ENCODE measurements at regions not wholly inside any gene's neighbourhood (a gene's known extent, or its start where the extent isn't known, plus 50 kb on each side); places are given as distances from the start of the nearest gene placed in this dataset.

DNA sequence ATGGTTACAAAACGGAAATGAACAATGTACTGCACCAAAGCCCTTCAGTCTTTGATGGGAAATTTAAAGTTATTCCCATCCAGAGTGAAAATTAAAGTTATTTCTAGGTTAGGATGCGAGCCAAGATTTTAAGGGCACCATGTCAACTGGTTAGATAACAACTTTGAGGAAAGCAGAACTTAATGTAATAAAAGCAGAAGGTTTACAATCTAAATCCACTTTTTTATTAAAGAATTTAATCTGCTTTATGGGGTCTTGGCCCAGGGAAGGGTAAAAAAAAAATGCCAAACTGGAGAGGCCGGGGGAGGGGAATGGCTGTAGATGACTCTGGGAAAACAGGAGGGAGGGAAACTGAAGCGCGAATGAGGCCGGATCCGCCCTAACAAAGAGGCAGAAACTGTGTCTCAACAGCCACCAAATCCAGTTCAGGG is 108.2 kb upstream of the ATF7IP start:
- 13% methylated on average over 7 of the region's 7 CpGs for WGBS
- TF ChIP-seq, protein P1, sequence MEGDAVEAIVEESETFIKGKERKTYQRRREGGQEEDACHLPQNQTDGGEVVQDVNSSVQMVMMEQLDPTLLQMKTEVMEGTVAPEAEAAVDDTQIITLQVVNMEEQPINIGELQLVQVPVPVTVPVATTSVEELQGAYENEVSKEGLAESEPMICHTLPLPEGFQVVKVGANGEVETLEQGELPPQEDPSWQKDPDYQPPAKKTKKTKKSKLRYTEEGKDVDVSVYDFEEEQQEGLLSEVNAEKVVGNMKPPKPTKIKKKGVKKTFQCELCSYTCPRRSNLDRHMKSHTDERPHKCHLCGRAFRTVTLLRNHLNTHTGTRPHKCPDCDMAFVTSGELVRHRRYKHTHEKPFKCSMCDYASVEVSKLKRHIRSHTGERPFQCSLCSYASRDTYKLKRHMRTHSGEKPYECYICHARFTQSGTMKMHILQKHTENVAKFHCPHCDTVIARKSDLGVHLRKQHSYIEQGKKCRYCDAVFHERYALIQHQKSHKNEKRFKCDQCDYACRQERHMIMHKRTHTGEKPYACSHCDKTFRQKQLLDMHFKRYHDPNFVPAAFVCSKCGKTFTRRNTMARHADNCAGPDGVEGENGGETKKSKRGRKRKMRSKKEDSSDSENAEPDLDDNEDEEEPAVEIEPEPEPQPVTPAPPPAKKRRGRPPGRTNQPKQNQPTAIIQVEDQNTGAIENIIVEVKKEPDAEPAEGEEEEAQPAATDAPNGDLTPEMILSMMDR (IDR thresholded peaks at IDR 0.05), result no peak
- TF ChIP-seq POLR2A (IDR thresholded peaks at IDR 0.05; ENCODE audit: low read depth) (no peak), EP300 (IDR thresholded peaks at IDR 0.05) (no peak), POLR2AphosphoS5 (IDR thresholded peaks at IDR 0.05) (no peak)
- H3K9me3 ChIP-seq, result peaks cover 0 to 5% (median 0%) of the 10 kb centered on the region in 4 donors
- H3K4me3 ChIP-seq, result peak overlapping the region; percentile 3 to 32 (median 23)
- no peaks in the 10 kb centered on the region for H3K36me3 ChIP-seq
- H3K27me3 ChIP-seq, result no peaks in the 10 kb centered on the region
- DNase-seq (ENCODE audit: extremely low spot score), result no peak
- intact Hi-C loops (cut with DNase I), result loop anchor here (5.0 kb wide), 2 partner anchors 110 to 160 kb away; partner anchors contain the start of gene ATF7IP
- peaks cover 42 to 62% (median 54%) of the 10 kb centered on the region in 4 donors for H3K4me1 ChIP-seq
- peak overlapping the region; percentile 82 to 87 (median 86) for H3K27ac ChIP-seq (replicated peaks in 1 of 4)

DNA sequence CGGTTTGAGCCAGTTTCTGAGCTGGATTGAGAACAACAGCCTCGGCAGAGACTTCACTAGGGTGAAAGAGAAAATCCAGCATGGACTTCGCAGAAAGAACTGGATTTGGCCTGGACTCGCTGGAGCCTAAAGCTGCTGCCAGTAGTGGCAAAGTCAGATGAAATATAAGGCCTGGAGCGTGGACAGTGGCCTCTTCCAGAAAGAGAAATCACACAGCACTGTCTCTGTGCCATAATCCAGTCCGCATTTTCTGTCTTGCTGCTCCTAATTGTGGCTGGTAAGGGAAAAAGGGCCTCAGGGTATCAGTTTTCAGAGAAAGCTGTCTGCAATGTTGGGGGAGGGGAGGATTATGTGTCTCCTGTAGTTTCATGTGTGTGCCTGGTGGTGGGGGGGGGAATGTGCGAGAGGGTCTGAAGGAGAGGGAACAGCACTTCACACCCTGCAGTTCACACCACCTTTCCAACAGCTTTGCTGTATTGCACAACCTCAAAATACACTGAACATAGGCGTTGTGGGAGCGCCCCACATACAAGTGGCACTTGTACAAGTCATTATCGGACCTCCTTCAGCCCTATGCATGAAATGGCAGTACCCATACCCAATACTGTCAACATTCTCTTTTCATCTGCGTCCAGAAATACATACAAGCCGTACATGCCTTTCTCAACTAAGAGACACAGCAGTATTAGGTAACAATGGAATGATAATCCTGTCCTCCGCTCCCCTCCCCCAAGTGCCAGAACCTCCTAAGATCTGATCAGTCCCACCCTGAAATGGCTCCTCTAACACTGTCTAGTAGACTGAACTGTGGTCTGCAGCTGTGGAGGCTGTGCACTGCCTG is 107.5 kb upstream of the ATF7IP start:
- peak overlapping the region; percentile 3 to 32 (median 23) for H3K4me3 ChIP-seq
- WGBS, result 30% methylated on average over 13 of the region's 13 CpGs
- H3K4me1 ChIP-seq, result peaks cover 42 to 62% (median 54%) of the 10 kb centered on the region in 4 donors

DNA sequence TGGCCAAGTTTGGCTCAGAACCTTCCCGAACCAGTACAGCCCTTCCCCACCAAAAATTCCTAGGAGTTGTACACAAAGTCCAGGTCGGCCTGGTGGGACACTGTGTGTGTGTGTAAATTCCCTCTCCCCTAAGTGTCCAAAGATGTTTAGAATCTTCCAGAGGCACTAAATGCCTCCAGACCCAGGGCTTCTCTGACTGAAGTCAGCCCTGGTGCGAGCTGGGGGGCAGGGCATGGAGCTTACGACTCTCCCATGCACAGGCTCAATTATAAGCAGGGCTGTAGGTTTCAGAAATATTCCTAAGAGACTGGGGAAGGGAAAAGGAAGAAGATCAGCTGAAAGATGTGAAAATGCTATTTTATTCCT is 106.9 kb upstream of the ATF7IP start:
- Histone ChIP-seq H3K27me3 (no peaks in the 10 kb centered on the region), H3K27ac (replicated peaks in 1 of 4) (peak overlapping the region; percentile 82 to 87 (median 86)), H3K4me3 (peak overlapping the region in 1 of 4 donors; percentile 32), H3K9me3 (peaks cover 0 to 5% (median 0%) of the 10 kb centered on the region in 4 donors), H3K4me1 (peaks cover 42 to 62% (median 54%) of the 10 kb centered on the region in 4 donors), H3K36me3 (no peaks in the 10 kb centered on the region)
- 57% methylated on average over 4 of the region's 4 CpGs for WGBS
- no peak for DNase-seq (ENCODE audit: extremely low spot score)
- no peak for TF ChIP-seq POLR2A (IDR thresholded peaks at IDR 0.05; ENCODE audit: low read depth)
- TF ChIP-seq POLR2AphosphoS5 (IDR thresholded peaks at IDR 0.05), result no peak
- TF ChIP-seq, protein P1 (IDR thresholded peaks at IDR 0.05), result no peak
- TF ChIP-seq EP300 (IDR thresholded peaks at IDR 0.05), result no peak
- intact Hi-C loops (cut with DNase I), result loop anchor here (5.0 kb wide), 2 partner anchors 109 to 159 kb away; partner anchors contain the start of gene ATF7IP

More for the DNA sequence above, 107.5 kb upstream of the ATF7IP start:
- Histone ChIP-seq H3K27me3 (no peaks in the 10 kb centered on the region), H3K9me3 (peaks cover 0 to 5% (median 0%) of the 10 kb centered on the region in 4 donors), H3K27ac (replicated peaks in 1 of 4) (peak overlapping the region; percentile 82 to 87 (median 86)), H3K36me3 (no peaks in the 10 kb centered on the region)
- intact Hi-C loops (cut with DNase I), result loop anchor here (5.0 kb wide), 2 partner anchors 109 to 159 kb away; partner anchors contain the start of gene ATF7IP
- TF ChIP-seq, protein P1 (IDR thresholded peaks at IDR 0.05), result no peak
- TF ChIP-seq POLR2A (IDR thresholded peaks at IDR 0.05; ENCODE audit: low read depth) (peak; percentile 59), EP300 (IDR thresholded peaks at IDR 0.05) (no peak), POLR2AphosphoS5 (IDR thresholded peaks at IDR 0.05) (peak; percentile 61 to 87)
- peak; percentile 96 for DNase-seq (ENCODE audit: extremely low spot score)

DNA sequence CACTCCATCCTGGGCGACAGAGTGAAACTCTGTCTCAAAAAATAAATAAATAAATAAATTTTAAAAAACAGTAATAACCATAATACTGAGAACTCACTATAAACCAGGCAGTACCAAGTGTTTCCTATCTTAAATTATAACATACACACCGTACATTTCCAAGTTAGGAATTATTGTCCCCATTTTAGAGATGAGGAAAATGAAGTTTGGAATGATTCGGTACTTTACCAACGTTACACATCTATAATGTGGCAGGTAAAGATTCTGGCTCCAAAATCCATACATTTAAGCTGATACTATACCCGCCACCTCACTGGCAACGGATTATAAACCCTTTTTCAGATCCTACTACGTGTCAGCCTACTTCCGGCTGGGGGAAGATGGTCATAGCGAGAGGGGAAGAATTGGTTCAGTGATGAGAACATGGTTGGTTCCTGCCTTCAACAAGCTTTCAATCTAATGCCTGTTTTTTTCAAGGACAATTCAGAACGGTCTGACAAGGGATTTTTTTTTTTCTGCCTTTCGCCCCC is 105.9 kb upstream of the ATF7IP start:
- Histone ChIP-seq H3K9me3 (peaks cover 0 to 13% (median 3%) of the 10 kb centered on the region in 4 donors), H3K4me1 (peaks cover 42 to 62% (median 54%) of the 10 kb centered on the region in 4 donors), H3K36me3 (no peaks in the 10 kb centered on the region), H3K4me3 (peak overlapping the region; percentile 37 to 52 (median 38)), H3K27me3 (no peaks in the 10 kb centered on the region), H3K27ac (replicated peaks in 1 of 4) (peak overlapping the region; percentile 82 to 87 (median 86))
- intact Hi-C loops (cut with DNase I), result loop anchor here (5.0 kb wide), 2 partner anchors 108 to 158 kb away; partner anchors contain the start of gene ATF7IP
- TF ChIP-seq POLR2A (IDR thresholded peaks at IDR 0.05; ENCODE audit: low read depth) (no peak), EP300 (IDR thresholded peaks at IDR 0.05) (no peak), POLR2AphosphoS5 (IDR thresholded peaks at IDR 0.05) (no peak)
- TF ChIP-seq, protein P1 (IDR thresholded peaks at IDR 0.05), result no peak
- WGBS, result 80% methylated on average over 11 of the region's 11 CpGs
- no peak for DNase-seq (ENCODE audit: extremely low spot score)

All from esophagus muscularis mucosa (tissue), 4 donors.